ENCODE measurements at regions not wholly inside any gene's neighbourhood (a gene's known extent, or its start where the extent isn't known, plus 50 kb on each side); places are given as distances from the start of the nearest gene placed in this dataset.

DNA sequence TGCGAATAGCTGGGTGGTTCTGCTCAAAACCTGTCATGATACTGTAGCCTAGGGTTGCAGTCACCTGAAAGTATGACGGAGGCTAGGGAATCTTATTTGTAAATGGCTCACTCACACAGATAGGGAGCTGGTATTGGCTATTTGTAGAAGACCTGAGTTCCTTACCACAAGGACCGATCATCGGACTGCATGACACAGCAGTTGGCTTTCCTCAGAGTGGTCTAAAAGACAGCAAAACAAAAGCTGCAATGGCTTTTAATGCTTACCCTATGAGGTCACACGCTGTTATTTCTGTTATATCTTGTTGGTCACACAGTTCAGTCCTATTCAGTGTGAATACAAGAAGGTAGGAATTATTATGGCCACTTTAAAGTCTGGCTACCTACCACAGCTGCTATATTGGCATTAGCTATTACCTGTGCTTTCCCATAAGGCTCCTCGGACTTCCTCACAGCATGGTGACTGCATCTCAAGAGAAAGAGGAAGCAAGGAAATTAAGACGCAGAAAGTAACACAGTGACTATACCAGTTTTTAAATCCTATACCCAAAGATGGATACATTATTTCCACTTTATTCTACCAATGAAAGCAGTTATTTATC lies 68.4 kb upstream of the LRRC7 start:
- TF ChIP-seq, protein P1, sequence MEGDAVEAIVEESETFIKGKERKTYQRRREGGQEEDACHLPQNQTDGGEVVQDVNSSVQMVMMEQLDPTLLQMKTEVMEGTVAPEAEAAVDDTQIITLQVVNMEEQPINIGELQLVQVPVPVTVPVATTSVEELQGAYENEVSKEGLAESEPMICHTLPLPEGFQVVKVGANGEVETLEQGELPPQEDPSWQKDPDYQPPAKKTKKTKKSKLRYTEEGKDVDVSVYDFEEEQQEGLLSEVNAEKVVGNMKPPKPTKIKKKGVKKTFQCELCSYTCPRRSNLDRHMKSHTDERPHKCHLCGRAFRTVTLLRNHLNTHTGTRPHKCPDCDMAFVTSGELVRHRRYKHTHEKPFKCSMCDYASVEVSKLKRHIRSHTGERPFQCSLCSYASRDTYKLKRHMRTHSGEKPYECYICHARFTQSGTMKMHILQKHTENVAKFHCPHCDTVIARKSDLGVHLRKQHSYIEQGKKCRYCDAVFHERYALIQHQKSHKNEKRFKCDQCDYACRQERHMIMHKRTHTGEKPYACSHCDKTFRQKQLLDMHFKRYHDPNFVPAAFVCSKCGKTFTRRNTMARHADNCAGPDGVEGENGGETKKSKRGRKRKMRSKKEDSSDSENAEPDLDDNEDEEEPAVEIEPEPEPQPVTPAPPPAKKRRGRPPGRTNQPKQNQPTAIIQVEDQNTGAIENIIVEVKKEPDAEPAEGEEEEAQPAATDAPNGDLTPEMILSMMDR (IDR thresholded peaks at IDR 0.05): no peak
- TF ChIP-seq POLR2A (IDR thresholded peaks at IDR 0.05): no peak
- TF ChIP-seq POLR2AphosphoS5 (IDR thresholded peaks at IDR 0.05): no peak

Measured in gastroesophageal sphincter (tissue), 3 donors.